NT2/D1 (cell line): ENCODE measurements at regions not wholly inside any gene's neighbourhood (a gene's known extent, or its start where the extent isn't known, plus 50 kb on each side); places are given as distances from the start of the nearest gene placed in this dataset.

Experiments used
- DNase-seq: peaks from one replicate; pipeline ENCODE4 v3.0.0-alpha.2; 2011; ENCODE audit warnings: low read depth, low spot score
- H3K27me3 ChIP-seq: 2 replicates; pipeline ENCODE4 v1.6.0; 2011; ENCODE audit warnings: mild to moderate bottlenecking; ENCODE audit not compliant: insufficient read length, insufficient read depth
- H3K36me3 ChIP-seq: 2 replicates; pipeline ENCODE4 v1.6.1; 2011; ENCODE audit warnings: mild to moderate bottlenecking, low read length, mixed read lengths; ENCODE audit not compliant: insufficient read depth, insufficient read length
- H3K4me1 ChIP-seq: 2 replicates; pipeline ENCODE4 v1.5.1; 2011; ENCODE audit not compliant: insufficient read depth, insufficient read length
- H3K4me3 ChIP-seq: 2 replicates; pipeline ENCODE4 v1.5.1; 2011; ENCODE audit warnings: low read depth; ENCODE audit not compliant: insufficient read length
- H3K9ac ChIP-seq: 2 replicates; pipeline ENCODE4 v1.6.0; 2011; ENCODE audit warnings: low read depth; ENCODE audit not compliant: insufficient read length
- H3K9me3 ChIP-seq: 2 replicates; pipeline ENCODE4 v1.5.1; 2011; ENCODE audit warnings: mild to moderate bottlenecking, low read length; ENCODE audit not compliant: insufficient read depth
- SUZ12 ChIP-seq: IDR thresholded peaks from 2 replicates; pipeline ENCODE4 v1.6.1; 2011; ENCODE audit not compliant: insufficient read length, insufficient read depth; ENCODE audit errors: extremely low read depth
- YY1 ChIP-seq: IDR thresholded peaks from 2 replicates; pipeline ENCODE4 v1.6.1; 2011; ENCODE audit not compliant: insufficient read length, insufficient read depth
- ZNF274 ChIP-seq: IDR thresholded peaks from 2 replicates; pipeline ENCODE4 v1.6.1; 2011; ENCODE audit warnings: mild to moderate bottlenecking, low read depth, low read length

GRCh38 chr1:106700211-106700610 is 356.3 kb upstream of the PRMT6 start:
- no peaks in the 10 kb centered on the region for H3K9me3 ChIP-seq

GRCh38 chr1:106705971-106706370 is 350.5 kb upstream of the PRMT6 start:
- no peak for DNase-seq
- H3K9ac ChIP-seq, result no peak overlapping the region
- no peak for TF ChIP-seq ZNF274
- no peak for TF ChIP-seq YY1
- no peak for TF ChIP-seq SUZ12

More at GRCh38 chr1:106700211-106700610, 356.3 kb upstream of the PRMT6 start:
- H3K4me3 ChIP-seq, result no peak overlapping the region
- no peak for DNase-seq
- H3K9ac ChIP-seq, result no peak overlapping the region
- no peaks in the 10 kb centered on the region for H3K27me3 ChIP-seq
- H3K36me3 ChIP-seq, result no peaks in the 10 kb centered on the region
- H3K4me1 ChIP-seq, result no peaks in the 10 kb centered on the region
- TF ChIP-seq YY1 (no peak), SUZ12 (no peak), ZNF274 (no peak)

GRCh38 chr1:106717591-106717990 is 338.9 kb upstream of the PRMT6 start:
- Histone ChIP-seq H3K4me1 (no peaks in the 10 kb centered on the region), H3K9me3 (no peaks in the 10 kb centered on the region), H3K36me3 (no peaks in the 10 kb centered on the region), H3K4me3 (no peak overlapping the region), H3K9ac (no peak overlapping the region), H3K27me3 (no peaks in the 10 kb centered on the region)
- no peak for DNase-seq
- TF ChIP-seq ZNF274 (no peak), YY1 (no peak)

More at GRCh38 chr1:106705971-106706370, 350.5 kb upstream of the PRMT6 start:
- Histone ChIP-seq H3K36me3 (no peaks in the 10 kb centered on the region), H3K4me1 (no peaks in the 10 kb centered on the region), H3K4me3 (no peak overlapping the region), H3K9me3 (no peaks in the 10 kb centered on the region), H3K27me3 (no peaks in the 10 kb centered on the region)

- no peak for DNase-seq
- H3K4me1 ChIP-seq, result no peaks in the 10 kb centered on the region
- no peak overlapping the region for H3K9ac ChIP-seq
- no peaks in the 10 kb centered on the region for H3K9me3 ChIP-seq
- no peaks in the 10 kb centered on the region for H3K27me3 ChIP-seq
- TF ChIP-seq ZNF274 (no peak), YY1 (no peak), SUZ12 (no peak)
- no peak overlapping the region for H3K4me3 ChIP-seq
- H3K36me3 ChIP-seq, result no peaks in the 10 kb centered on the region
Measured at GRCh38 chr1:106721790-106722189, 334.7 kb upstream of the PRMT6 start.

GRCh38 chr1:106722466-106722865 is 334.0 kb upstream of the PRMT6 start:
- Histone ChIP-seq H3K27me3 (no peaks in the 10 kb centered on the region), H3K9ac (no peak overlapping the region), H3K4me3 (no peak overlapping the region), H3K4me1 (no peaks in the 10 kb centered on the region), H3K36me3 (no peaks in the 10 kb centered on the region), H3K9me3 (no peaks in the 10 kb centered on the region)
- TF ChIP-seq ZNF274 (no peak), SUZ12 (no peak), YY1 (no peak)
- no peak for DNase-seq

GRCh38 chr1:106727171-106727570 is 329.3 kb upstream of the PRMT6 start:
- TF ChIP-seq SUZ12, result no peak
- TF ChIP-seq YY1, result no peak
- no peak for TF ChIP-seq ZNF274

GRCh38 chr1:106746448-106747085 is 309.9 kb upstream of the PRMT6 start:
- Histone ChIP-seq H3K4me1 (no peaks in the 10 kb centered on the region), H3K36me3 (no peaks in the 10 kb centered on the region), H3K9ac (no peak overlapping the region), H3K9me3 (no peaks in the 10 kb centered on the region), H3K4me3 (no peak overlapping the region), H3K27me3 (no peaks in the 10 kb centered on the region)
- no peak for TF ChIP-seq SUZ12
- no peak for TF ChIP-seq YY1
- no peak for TF ChIP-seq ZNF274
- no peak for DNase-seq

More at GRCh38 chr1:106727171-106727570, 329.3 kb upstream of the PRMT6 start:
- Histone ChIP-seq H3K36me3 (no peaks in the 10 kb centered on the region), H3K4me1 (no peaks in the 10 kb centered on the region), H3K9me3 (no peaks in the 10 kb centered on the region), H3K4me3 (no peak overlapping the region), H3K27me3 (no peaks in the 10 kb centered on the region), H3K9ac (no peak overlapping the region)
- no peak for DNase-seq

GRCh38 chr1:106747232-106747631 is 309.2 kb upstream of the PRMT6 start:
- H3K27me3 ChIP-seq, result no peaks in the 10 kb centered on the region
- TF ChIP-seq SUZ12 (no peak), YY1 (no peak), ZNF274 (no peak)
- H3K9me3 ChIP-seq, result no peaks in the 10 kb centered on the region
- no peaks in the 10 kb centered on the region for H3K4me1 ChIP-seq
- no peak overlapping the region for H3K4me3 ChIP-seq
- H3K36me3 ChIP-seq, result no peaks in the 10 kb centered on the region
- no peak for DNase-seq
- no peak overlapping the region for H3K9ac ChIP-seq
